Smooth muscle cell (in vitro differentiated cells): ENCODE measurements at regions not wholly inside any gene's neighbourhood (a gene's known extent, or its start where the extent isn't known, plus 50 kb on each side); places are given as distances from the start of the nearest gene placed in this dataset.

Experiments used
- DNase-seq: peaks from one replicate; lab custom pipeline; 2025; ENCODE audit not compliant: unreplicated experiment; lab: John Stamatoyannopoulos, UW
- H2AFZ ChIP-seq: fragments of 200-600 bp; sonication (generic); 2 replicates; pipeline ENCODE4 v1.6.0; 2016; ENCODE audit warnings: antibody characterized with exemption, low read depth, mild to moderate bottlenecking
- H3F3A ChIP-seq: fragments of 200-600 bp; sonication (generic); 2 replicates; pipeline ENCODE4 v1.6.0; 2017; ENCODE audit warnings: antibody characterized with exemption, low read depth
- H3K27ac ChIP-seq: fragments of 200-600 bp; sonication (generic); 2 replicates; pipeline ENCODE4 v1.5.1; 2016; ENCODE audit warnings: low read depth, mild to moderate bottlenecking
- H3K27me3 ChIP-seq: fragments of 200-600 bp; sonication (generic); 2 replicates; pipeline ENCODE4 v1.6.1; 2016; ENCODE audit warnings: low read depth, mild to moderate bottlenecking
- H3K36me3 ChIP-seq: fragments of 200-600 bp; sonication (generic); 2 replicates; pipeline ENCODE4 v1.5.1; 2016; ENCODE audit warnings: low read depth
- H3K4me1 ChIP-seq: fragments of 200-600 bp; sonication (generic); 2 replicates; pipeline ENCODE4 v1.5.1; 2016; ENCODE audit warnings: low read depth
- H3K4me2 ChIP-seq: fragments of 200-600 bp; sonication (generic); 2 replicates; pipeline ENCODE4 v1.6.0; 2016; ENCODE audit warnings: mild to moderate bottlenecking
- H3K4me3 ChIP-seq: fragments of 200-600 bp; sonication (generic); 2 replicates; pipeline ENCODE4 v1.5.1; 2016; ENCODE audit warnings: mild to moderate bottlenecking
- H3K79me2 ChIP-seq: fragments of 200-600 bp; sonication (generic); 2 replicates; pipeline ENCODE4 v1.6.0; 2016; ENCODE audit warnings: low read depth, mild to moderate bottlenecking
- H3K9ac ChIP-seq: fragments of 200-600 bp; sonication (generic); 2 replicates; pipeline ENCODE4 v1.6.0; 2016; ENCODE audit warnings: low read depth
- H3K9me3 ChIP-seq: fragments of 200-600 bp; sonication (generic); replicated peaks from 2 replicates; pipeline ENCODE4 v1.5.1; 2016; ENCODE audit warnings: low read depth
- H4K20me1 ChIP-seq: fragments of 200-600 bp; sonication (generic); 2 replicates; pipeline ENCODE4 v1.6.0; 2016; ENCODE audit warnings: low read depth
- WGBS: methylation state at CpG from one replicate; pipeline ENCODE4 v1.1.7; 2016; ENCODE audit warnings: low lambda C conversion rate; 5-methylcytosine and 5-hydroxymethylcytosine counted together
- TF ChIP-seq, protein P1 (sequence below): fragments of 200-600 bp; sonication (generic); IDR thresholded peaks from 2 replicates; pipeline ENCODE4 v1.5.1; 2017; ENCODE audit warnings: borderline replicate concordance, mild to moderate bottlenecking, antibody characterized with exemption; ENCODE audit not compliant: insufficient read depth, poor library complexity, severe bottlenecking

- Histone ChIP-seq H3K27me3 (no peaks in the 10 kb centered on the region), H3K79me2 (no peaks in the 10 kb centered on the region), H2AFZ (no peak overlapping the region), H3K27ac (no peak overlapping the region), H3K4me3 (no peak overlapping the region), H3F3A (no peaks in the 10 kb centered on the region), H3K4me2 (no peak overlapping the region), H4K20me1 (no peaks in the 10 kb centered on the region), H3K9ac (no peak overlapping the region), H3K4me1 (no peaks in the 10 kb centered on the region), H3K36me3 (no peaks in the 10 kb centered on the region), H3K9me3 (no peaks in the 10 kb centered on the region)
- no peak for DNase-seq
- TF ChIP-seq, protein P1, sequence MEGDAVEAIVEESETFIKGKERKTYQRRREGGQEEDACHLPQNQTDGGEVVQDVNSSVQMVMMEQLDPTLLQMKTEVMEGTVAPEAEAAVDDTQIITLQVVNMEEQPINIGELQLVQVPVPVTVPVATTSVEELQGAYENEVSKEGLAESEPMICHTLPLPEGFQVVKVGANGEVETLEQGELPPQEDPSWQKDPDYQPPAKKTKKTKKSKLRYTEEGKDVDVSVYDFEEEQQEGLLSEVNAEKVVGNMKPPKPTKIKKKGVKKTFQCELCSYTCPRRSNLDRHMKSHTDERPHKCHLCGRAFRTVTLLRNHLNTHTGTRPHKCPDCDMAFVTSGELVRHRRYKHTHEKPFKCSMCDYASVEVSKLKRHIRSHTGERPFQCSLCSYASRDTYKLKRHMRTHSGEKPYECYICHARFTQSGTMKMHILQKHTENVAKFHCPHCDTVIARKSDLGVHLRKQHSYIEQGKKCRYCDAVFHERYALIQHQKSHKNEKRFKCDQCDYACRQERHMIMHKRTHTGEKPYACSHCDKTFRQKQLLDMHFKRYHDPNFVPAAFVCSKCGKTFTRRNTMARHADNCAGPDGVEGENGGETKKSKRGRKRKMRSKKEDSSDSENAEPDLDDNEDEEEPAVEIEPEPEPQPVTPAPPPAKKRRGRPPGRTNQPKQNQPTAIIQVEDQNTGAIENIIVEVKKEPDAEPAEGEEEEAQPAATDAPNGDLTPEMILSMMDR: no peak
- 89% methylated on average over 2 of the region's 2 CpGs for WGBS
Measured at GRCh38 chr18:77369644-77370043, 120.0 kb downstream of the GALR1 start.

- TF ChIP-seq, protein P1: no peak
- 91% methylated on average over 9 of the region's 9 CpGs for WGBS
Measured at GRCh38 chr18:77373730-77374445, 124.2 kb downstream of the GALR1 start.

GRCh38 chr18:77374446-77374805 lies 124.8 kb downstream of the GALR1 start:
- H3K4me3 ChIP-seq: no peak overlapping the region
- no peak overlapping the region for H3K4me2 ChIP-seq
- H3K79me2 ChIP-seq: no peaks in the 10 kb centered on the region
- no peak for DNase-seq
- no peaks in the 10 kb centered on the region for H3K4me1 ChIP-seq
- no peaks in the 10 kb centered on the region for H4K20me1 ChIP-seq
- H2AFZ ChIP-seq: no peak overlapping the region
- no peaks in the 10 kb centered on the region for H3K9me3 ChIP-seq
- TF ChIP-seq, protein P1: no peak
- no peak overlapping the region for H3K27ac ChIP-seq
- H3F3A ChIP-seq: no peaks in the 10 kb centered on the region
- no peaks in the 10 kb centered on the region for H3K36me3 ChIP-seq
- H3K27me3 ChIP-seq: no peaks in the 10 kb centered on the region
- no peak overlapping the region for H3K9ac ChIP-seq
- 70% methylated on average over 10 of the region's 10 CpGs for WGBS

More at GRCh38 chr18:77373730-77374445, 124.2 kb downstream of the GALR1 start:
- Histone ChIP-seq H3K27ac (no peak overlapping the region), H3K9ac (no peak overlapping the region), H3K9me3 (no peaks in the 10 kb centered on the region), H3K36me3 (no peaks in the 10 kb centered on the region), H4K20me1 (no peaks in the 10 kb centered on the region), H3K4me2 (no peak overlapping the region), H3K27me3 (no peaks in the 10 kb centered on the region), H2AFZ (no peak overlapping the region), H3F3A (no peaks in the 10 kb centered on the region), H3K79me2 (no peaks in the 10 kb centered on the region), H3K4me3 (no peak overlapping the region), H3K4me1 (no peaks in the 10 kb centered on the region)
- DNase-seq: no peak
